CD4-positive, alpha-beta T cell treated with Interleukin-21 for 1 hour (primary cell): ENCODE measurements at regions not wholly inside any gene's neighbourhood (a gene's known extent, or its start where the extent isn't known, plus 50 kb on each side); places are given as distances from the start of the nearest gene placed in this dataset.

Source experiments
- DNase-seq: peaks from one replicate; pipeline ENCODE4 v3.0.0-alpha.2; 2020

DNA sequence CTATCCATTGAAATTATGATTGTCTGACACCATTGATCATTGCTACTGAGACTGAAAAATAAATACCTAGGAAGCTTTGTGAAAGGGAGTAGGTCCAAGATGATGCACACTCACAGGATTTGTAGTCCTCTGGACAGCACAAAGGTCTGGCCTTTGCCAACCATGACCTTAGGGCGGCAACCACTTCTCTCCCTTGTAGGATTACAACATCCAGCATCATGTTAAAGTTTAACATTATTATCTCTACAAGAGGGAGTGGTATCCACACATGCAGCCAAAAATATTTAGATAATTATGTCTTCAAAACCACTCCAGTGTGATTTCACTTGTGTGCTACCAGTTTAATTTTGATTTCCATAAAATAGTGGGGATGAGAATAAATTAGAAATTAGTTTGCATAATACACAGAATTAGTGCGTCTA lies 51.1 kb upstream of the NHSL1 start:
- DNase-seq: no peak

DNA sequence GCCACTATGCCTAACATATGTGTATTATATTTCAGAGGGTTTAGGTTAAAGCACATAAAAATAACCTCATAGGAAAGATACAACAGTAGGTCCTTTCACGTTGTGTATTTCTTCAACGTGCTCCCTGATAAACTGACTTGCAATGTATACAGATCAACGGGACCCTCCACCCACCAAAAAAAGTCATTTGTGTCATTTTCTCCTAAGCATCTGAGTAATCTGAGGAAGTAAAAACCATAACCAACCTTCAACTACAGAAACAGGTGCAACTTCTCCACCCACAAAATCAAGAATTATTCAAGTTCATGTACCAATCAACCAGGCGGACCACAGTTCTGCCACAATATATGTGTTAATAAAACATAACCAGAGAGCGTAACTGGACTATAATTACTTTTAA lies 54.9 kb upstream of the NHSL1 start:
- no peak for DNase-seq

DNA sequence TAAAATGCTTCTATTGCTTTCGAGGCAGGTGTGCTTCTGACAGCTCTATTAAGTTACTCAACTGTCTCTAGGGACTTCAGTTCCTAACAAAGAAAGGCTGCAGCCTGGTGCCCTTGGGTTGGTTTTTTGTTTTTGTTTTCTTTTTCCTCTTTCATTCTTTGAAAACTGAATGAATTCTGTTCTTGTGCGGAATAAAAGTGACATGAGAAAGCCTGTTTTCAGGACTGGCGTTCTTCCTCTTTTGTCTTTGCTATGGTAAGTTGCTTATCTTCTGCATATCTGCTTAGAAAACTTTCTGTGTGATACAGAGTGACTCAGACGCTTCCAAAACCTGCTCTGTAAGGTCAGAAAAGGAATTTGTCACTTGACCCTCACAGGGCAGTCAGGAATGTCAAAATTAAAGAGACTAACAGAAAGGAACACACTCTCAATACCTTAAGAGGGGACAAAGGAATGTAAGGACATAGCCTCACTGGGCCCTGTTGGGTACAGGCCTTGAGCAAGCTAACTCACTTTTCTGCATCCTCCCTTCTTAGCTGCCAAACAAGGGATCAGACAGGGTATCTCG lies 56.2 kb upstream of the NHSL1 start:
- no peak for DNase-seq

DNA sequence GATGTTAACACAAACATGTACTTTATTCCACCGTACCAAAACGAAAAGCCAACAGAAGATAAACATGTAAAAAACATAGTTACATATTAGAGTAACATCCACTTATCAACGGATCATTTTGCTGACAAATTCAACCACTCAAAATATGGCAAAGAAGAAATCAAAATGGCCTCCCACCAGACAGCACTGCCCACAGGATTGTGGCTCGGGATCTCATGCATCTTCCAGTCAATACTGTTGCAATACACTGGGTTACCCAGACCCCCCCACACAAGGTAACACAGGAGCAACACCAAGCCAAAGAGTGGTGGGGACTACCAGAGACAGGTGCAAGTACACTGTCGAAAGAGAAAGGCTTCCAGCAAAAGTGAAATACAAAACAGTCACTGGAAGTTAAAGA lies 57.9 kb upstream of the NHSL1 start:
- no peak for DNase-seq

DNA sequence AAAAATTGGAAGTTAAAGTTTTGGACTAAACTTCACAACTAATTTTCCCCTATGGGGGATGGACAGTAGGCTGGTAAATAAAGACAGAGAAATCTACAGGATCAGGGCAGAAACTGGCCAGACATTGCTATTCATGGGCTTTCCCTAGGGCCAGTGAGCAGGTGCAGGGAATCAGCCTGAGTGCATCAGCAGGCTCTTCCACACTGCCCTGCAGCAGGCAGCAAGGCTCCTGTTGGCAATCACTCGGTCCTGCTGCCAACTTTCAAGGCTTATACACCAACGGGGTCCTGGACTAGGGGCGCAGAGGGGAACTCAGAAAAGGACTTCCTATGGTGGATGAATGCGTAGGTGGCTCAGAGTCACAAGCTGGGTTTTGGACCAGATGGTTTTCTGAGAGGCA lies 59.8 kb upstream of the NHSL1 start:
- no peak for DNase-seq

DNA sequence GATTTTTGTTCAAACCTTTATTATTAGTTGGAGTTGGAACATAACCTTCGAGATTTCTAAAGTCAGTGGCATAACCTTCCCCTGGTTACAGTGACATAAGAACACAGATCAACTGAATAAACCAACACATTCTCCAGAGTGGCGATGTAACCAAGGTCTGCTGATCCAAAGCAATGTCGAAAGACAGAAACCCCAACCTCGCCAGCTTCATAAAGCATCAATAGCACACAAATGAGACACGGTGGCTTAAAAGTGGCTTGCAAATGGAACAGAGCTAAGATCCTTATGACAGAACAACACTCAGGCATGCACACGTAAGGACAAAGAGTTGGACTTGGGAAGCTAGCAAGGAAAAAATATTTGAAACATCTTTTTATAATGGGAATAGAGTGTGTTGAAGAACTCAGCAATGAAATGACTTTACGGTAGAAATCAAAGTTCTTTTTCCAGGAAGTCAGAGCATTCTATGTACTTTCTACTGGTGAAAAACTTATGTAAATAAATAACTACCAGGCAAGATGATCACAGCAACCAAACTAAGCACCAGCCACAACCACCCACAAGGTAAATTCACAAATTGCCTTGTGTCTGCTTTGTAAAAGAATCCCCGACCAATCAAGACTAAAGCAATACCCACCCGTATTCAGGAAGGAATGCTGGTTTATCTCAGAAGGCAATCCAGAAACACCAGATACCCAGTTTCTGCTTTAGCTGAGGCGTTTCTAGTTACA lies 61.0 kb upstream of the NHSL1 start:
- DNase-seq: no peak

DNA sequence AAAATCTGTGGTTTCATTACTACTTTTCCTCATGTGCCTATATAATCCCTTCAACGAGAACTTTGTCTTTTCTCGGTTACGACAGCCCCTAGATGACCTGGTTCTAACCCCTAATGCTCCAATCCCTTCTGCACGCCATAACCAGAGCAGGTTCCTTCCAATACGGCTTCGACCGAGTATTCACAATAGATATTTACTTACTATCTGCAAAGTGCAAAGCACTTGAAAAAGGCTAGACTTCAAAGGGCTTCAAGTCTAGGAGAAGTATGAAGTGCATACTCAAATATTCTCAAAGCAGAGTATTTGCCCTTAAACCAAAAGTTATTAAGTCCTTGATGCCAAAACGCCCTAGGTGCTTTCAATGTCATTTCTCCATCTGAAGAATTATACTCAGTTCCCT lies 63.4 kb upstream of the NHSL1 start:
- no peak for DNase-seq

DNA sequence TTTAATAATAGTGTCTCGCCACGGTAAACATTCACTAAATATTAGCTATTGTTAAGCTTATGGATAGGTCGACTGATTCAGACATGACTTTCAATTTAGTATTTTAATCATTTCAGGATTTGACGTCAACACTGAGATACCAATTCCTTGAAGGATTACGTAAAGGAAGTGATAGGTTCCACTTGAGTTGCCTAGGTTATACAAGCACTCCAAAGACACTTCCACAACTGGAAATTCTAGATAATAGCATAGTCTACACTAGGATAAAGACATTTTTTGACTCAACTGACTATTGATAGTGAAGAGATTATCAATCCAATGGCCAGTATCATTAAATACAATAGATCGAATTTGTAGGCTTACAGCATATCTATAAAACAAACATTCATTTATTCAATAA lies 63.9 kb upstream of the NHSL1 start:
- no peak for DNase-seq

DNA sequence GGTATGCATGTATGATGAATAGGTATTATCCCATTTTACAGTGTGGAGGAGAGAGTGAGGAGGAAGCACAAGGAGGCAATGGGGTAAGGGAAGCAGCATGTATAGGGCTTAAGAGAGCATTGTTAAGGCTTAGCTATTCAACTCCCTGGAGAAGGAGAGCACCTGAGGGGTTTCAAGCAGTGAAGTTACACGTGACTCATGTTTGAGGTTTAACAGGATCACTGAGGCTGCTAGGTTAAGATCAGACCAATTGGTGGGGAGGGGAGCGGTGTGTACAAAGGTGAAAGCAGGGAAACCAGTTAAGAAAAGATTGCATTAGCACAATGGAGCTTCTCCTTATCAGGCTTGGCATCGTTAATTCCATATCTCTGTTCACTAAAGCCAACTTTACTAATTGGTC lies 64.4 kb upstream of the NHSL1 start:
- DNase-seq: no peak

DNA sequence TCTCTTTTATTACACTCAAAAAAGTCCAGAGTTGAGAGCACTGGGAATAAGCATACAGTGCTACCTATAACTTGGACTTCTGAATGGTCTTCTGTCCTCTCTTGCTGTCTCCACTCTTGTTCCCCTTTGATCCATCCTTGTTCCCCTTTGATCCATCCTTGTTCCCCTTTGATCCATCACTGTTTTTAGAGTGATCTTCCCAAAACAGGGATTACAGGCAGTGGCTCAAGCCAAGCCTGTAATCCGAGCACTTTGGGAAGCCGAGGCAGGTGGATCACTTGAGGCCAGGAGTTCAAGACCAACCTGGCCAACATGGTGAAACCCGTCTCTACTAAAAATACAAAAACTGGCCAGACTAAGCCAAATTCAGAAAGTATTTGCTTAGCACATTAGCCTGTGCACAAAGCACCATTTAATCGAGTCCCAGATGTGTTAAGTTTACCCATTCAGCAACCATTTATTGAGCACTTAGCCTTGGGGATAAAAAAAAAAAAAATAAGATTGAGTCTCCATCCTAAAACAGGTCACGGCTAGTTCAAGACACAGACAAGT lies 65.0 kb upstream of the NHSL1 start:
- DNase-seq: no peak

DNA sequence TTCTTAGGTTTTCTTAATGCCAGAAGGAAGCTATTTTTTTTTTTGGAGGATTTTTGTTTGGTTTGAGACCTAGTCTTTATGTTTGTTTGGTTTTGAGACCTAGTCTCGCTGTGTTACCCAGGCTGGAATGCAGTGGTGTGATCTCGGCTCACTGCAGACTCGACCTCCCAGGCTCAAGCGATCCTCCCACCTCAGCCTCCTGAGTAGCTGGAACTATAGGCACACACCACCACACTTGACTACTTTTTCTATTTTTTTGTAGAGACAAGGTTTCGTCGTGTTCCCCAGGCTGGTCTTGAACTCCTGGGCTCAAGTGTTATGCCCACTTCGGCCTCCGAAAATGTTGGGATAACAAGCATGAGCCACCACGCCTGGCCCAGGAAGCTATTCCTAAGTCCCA lies 67.8 kb upstream of the NHSL1 start:
- no peak for DNase-seq

DNA sequence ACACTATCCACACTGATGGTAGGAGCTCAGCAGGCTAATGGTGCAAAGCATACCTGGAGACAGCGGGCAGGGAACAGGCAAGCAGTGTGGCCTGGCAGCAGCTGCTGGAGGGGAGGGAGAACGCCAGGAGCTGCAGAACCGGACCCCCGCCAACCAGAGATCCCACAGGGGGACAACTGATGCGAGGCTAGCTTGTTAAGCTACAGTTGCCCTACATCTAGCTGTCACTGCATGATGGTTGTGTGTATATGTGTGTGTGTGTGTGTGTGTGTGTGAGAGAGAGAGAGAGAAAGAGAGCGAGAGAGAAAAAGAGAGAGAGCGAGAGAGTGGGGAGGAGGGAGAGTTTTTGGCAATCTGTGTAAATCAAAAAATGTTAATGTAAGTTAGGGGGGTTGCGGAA lies 69.7 kb upstream of the NHSL1 start:
- DNase-seq: no peak

DNA sequence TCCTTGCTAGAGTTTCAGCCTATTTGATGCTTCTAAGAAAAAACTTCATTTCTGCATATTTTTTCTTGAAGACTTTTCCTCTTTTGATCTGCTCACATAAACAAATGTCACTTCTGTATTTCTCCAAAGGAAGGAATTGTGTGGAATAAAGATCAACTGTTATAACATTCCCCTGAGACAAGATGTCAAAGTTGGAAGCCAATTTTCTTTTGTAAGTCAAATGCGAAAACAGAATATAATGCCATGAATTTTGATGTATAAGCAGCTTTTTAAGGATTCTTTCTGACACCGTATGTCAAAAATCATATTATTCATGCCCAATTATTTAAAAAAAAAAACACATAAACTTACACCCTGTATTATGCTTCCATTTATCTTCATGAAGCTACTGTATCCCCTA lies 70.3 kb upstream of the NHSL1 start:
- no peak for DNase-seq

DNA sequence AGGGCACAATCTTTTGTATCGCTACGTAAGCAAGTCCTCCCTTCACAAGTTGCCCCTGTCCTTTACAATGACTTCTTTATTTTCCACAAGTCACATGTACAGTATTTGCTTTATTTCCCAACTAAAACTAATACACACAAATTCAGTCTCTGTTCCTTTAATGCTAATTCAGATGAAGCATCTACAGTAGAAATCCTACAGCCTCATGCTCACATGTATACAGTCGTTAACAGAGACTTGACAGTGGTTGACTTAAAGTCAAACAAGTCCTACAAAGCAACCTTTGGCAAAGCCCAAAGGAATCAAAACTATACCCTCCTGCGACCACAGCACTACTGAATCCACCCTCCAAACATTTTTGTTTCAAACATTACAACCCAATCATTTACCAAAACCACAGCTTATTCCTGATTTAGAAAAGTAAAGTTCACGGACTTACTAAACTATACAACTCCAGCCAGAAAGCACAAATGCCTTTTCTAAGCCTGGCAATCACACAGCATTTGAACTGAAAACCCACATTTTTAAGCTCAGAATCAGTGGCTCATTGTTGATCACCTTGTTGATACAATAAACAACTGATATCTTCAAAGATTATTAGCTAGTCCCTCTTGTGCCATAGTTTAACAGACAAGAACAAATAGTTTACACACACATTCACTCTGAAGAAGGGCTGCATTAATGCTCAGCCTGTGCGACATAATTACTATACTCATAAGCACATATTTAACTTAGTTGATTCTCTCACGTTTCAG lies 70.9 kb upstream of the NHSL1 start:
- DNase-seq: no peak

DNA sequence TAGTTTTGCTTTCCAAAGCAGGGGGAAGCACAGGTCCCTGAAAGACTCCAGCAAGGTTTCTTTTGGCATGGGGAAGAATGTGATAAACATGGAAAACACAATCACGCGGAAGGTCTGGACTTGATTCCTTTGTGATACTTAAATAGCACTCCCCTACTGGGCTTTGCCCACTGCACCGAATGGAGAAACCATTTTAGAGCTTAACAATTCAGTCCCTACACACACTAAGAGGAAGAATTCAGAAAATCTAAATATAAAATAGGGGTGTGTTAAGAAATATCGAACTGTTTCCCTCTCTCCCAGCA lies 71.4 kb upstream of the NHSL1 start:
- no peak for DNase-seq

DNA sequence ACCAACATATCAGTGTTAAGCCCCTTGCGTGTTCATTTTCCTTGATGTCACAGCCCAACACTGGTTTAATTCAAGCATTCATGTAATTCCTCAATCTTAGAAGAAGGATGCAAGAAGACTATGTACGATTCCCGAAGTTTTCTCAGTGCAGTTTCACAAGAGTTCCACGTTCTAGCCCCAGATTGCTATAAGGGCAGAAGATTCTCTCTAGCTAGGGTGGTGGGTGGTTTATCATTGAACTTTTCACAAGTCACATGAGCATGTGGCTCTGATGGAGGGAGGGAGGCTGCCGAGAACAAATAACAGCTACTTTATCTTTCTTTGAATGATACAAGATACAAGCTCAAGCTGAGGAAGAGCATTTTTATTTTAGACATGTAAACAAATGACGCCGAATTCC lies 71.9 kb upstream of the NHSL1 start:
- no peak for DNase-seq

DNA sequence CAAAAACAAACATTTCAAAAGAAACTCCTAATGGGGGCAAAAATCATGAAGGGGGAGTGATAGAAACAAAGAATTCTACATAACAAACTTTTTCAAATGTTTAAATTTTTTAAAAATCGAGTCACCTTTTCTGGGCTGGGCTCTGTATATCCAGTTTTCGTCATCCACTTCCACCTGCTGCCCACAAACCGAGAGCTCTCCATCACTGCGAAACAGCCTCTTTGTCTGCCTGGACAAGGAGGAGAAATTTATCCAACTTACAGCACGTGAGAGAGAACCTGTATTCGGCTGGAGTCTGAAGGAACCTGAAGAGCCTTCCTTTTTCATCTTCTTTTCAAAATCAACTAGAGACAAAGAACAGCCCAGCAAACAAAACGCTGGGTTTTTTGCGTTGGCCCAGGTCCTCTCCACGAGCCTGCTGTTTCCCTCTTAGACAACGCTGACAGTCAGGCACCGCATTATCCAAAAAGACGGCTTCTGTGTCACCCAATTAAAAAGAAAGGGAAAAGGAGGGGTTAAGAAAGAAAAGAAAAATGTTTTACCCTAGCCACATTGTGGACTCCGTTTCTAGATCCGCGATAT lies 72.4 kb upstream of the NHSL1 start:
- no peak for DNase-seq

DNA sequence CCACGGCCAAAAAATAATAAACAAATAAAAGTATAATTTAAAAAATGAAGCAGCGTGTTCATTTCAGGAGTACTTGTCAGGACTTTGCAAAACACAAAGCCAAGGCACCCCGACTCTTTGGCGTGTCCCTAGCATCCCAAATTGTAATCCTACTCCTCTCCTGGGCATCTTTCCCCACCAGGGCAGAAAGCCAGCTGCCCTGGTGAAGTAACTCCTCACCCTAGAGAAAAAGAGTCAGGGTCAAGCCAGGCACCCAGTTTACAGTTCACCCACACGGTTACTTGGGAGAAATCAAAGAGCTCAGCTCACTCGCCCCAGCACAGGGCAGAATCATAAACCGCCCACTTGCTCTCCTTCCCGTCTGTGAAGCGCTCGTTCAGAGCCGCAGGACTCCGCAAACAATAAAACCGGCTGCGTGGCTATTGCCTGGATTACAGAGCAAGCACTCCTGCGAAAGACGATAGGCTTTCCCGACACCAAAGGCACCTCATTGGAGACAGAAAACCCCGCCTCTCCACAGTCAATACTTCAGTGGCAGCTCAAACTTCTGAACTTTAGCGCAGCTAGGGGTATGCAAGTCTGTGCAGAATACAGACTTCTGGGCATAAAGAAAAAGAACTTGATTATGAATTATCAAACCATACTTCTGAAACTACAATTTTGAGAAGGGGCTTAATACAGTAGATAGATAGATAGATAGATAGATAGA lies 73.0 kb upstream of the NHSL1 start:
- no peak for DNase-seq

DNA sequence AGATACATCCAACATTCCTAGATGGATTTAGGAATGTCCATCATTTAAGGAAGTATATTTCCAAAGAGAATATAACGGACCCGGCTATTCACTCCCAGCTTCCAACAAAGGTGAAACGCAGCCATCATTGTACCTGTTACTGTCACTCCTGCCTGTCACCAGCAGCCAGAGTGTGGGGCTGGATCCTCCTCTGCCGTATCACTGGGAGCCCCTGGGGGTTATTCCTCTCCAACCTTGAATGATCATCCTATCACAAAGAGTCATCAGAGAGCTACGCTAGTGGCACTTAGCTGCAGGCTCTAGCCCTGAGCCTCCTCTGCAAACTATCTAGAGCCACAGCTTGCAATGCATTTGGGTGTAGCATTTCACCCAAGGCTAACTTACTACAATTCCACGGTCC lies 73.6 kb upstream of the NHSL1 start:
- no peak for DNase-seq

DNA sequence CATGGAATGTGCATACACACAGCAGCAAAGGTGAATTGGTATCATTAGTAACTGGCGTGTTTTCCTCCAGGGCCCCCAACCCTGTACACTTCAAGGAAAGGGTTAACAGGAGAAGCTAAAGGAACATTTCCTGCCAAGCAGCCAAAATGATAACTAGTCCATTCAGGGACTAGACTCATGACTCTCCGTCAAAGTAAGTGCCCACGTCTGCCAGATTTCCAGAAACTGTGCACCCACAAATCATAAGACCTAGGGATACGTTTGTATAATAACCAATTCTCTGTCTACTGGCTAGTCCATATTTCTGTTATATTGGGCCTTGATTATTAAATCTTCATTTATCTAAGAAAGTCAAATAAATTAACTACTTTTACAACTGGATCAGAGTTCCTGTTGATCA lies 76.0 kb upstream of the NHSL1 start:
- DNase-seq: no peak

DNA sequence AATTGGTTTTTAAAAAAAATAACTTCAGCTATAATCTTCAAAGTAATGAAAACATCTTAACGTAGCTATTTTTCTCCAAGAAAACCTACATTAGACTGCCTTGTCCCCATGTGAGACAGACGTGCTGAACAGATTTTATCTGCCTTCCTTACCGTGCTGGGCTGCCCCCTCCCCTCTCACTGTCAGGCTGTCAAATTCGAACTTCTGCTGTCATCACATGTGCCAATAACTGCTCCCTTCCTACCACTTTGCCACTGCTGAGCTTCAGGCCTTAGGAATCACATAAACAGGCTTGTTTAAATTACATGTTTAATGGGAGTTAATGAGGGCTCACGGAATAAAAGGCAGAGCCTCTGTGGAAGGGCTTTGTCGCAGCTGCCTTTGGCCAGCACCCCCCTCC lies 77.0 kb upstream of the NHSL1 start:
- no peak for DNase-seq

DNA sequence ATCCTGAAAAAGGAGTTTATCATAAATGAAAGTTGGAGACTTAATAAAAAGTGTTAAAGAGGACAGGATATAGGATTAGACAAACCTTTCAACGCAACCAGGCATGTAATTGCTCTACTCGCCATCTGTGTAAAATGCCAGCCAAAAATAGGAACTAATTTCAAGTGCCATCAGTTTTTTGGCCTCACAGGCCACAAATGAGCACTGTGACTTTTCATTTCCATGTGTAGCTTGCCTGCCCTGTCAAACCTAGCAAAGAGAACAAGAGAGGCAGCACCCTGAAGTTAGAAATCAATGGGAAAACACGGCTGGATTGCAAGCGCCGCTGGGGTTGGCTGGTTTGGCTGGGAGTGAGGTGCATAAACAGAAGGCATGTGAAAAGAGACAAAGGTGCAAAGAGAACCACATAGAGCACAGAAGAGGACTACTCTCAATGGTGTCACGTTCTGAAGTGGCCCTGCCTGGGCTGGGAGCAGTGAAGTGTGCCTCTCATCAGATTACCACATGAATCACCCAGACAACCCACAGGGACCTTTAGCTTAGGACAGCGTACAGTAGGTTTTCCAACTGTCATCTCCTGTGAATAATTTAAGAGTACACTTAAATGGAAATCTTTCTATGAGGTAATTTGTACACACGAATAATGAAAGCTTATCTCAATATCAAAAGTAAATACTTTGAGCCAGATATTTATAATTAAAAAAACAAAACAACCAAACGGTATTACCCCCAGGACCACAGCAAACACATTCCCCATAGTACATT lies 78.0 kb upstream of the NHSL1 start:
- DNase-seq: no peak

DNA sequence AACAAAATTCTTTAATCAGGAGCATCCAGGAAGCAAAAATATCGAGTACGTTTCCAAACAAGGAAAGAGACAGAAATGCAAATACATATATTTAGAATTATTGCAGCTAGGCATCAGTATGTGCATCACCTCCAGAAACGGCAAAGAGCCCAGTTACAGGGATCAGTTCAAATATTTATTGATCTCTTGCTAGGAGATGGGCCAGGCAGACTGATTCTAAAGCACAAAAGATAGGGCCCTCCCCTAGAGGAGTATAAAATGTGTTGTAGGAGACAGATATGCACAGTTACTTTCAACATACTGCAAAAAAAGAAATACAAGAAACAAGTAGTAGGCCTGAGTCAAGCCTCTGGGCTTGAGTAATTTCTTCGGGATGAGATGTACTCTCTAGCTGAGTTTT lies 80.7 kb upstream of the NHSL1 start:
- DNase-seq: no peak
